ENCODE measurements at regions not wholly inside any gene's neighbourhood (a gene's known extent, or its start where the extent isn't known, plus 50 kb on each side); places are given as distances from the start of the nearest gene placed in this dataset.

DNA sequence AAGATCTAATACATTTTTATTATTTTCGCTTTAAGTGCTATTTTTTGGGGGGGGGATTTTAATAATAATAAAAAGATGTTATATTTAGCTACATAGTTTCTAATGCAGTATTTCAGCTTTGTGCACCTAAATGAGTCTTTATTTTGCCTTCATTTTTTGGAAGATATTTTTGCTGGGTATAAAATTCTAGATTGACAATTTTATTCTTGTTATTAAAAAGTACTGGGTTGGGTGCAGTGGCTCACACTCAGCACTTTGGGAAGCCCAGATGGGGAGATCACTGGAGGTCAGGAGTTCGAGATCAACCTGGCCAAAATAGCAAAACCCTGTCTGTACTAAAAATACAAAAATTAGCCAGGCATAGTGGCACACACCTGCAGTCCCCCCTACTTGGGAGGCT is 173.6 kb downstream of the SLC15A5 start:
- TF ChIP-seq, protein P1, sequence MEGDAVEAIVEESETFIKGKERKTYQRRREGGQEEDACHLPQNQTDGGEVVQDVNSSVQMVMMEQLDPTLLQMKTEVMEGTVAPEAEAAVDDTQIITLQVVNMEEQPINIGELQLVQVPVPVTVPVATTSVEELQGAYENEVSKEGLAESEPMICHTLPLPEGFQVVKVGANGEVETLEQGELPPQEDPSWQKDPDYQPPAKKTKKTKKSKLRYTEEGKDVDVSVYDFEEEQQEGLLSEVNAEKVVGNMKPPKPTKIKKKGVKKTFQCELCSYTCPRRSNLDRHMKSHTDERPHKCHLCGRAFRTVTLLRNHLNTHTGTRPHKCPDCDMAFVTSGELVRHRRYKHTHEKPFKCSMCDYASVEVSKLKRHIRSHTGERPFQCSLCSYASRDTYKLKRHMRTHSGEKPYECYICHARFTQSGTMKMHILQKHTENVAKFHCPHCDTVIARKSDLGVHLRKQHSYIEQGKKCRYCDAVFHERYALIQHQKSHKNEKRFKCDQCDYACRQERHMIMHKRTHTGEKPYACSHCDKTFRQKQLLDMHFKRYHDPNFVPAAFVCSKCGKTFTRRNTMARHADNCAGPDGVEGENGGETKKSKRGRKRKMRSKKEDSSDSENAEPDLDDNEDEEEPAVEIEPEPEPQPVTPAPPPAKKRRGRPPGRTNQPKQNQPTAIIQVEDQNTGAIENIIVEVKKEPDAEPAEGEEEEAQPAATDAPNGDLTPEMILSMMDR (IDR thresholded peaks at IDR 0.05): no peak
- no peak for TF ChIP-seq SIN3A (IDR thresholded peaks at IDR 0.05; ENCODE audit: borderline replicate concordance, insufficient read depth, low read depth, low read length)
